Brain microvascular endothelial cell (primary cell): ENCODE measurements at regions not wholly inside any gene's neighbourhood (a gene's known extent, or its start where the extent isn't known, plus 50 kb on each side); places are given as distances from the start of the nearest gene placed in this dataset.

ENCODE experiments used
- DNase-seq: peaks from one replicate; pipeline ENCODE4 v3.0.0-alpha.2; 2020
- H3K27ac ChIP-seq: fragments of 250-450 bp; sonication (Bioruptor Pico); 2 replicates; pipeline ENCODE4 v1.5.1; 2020; ENCODE audit warnings: mild to moderate bottlenecking, moderate library complexity
- H3K27me3 ChIP-seq: fragments of 250-450 bp; sonication (Bioruptor Pico); replicated peaks from 2 replicates; pipeline ENCODE4 v1.5.1; 2020; ENCODE audit warnings: mild to moderate bottlenecking
- H3K36me3 ChIP-seq: fragments of 250-450 bp; sonication (Bioruptor Pico); replicated peaks from 2 replicates; pipeline ENCODE4 v1.5.1; 2020; ENCODE audit warnings: mild to moderate bottlenecking
- H3K4me3 ChIP-seq: 2 replicates; pipeline ENCODE4 v1.5.1; 2011; ENCODE audit warnings: low read depth, mild to moderate bottlenecking, control low read depth, low read length, moderate library complexity
- in situ Hi-C: cut with HindIII; loops from 2 replicates; pipeline ENCODE4 v1.10.0; 2017; ENCODE audit warnings: low sequenced_read_pairs, low pct_ligation_motif_present
- TF ChIP-seq, protein P1 (sequence below): IDR thresholded peaks from 2 replicates; pipeline ENCODE4 v1.5.1; 2011; ENCODE audit warnings: low read depth, mild to moderate bottlenecking, moderate library complexity, low read length, control low read depth, inconsistent platforms; ENCODE audit errors: missing control alignments

DNA sequence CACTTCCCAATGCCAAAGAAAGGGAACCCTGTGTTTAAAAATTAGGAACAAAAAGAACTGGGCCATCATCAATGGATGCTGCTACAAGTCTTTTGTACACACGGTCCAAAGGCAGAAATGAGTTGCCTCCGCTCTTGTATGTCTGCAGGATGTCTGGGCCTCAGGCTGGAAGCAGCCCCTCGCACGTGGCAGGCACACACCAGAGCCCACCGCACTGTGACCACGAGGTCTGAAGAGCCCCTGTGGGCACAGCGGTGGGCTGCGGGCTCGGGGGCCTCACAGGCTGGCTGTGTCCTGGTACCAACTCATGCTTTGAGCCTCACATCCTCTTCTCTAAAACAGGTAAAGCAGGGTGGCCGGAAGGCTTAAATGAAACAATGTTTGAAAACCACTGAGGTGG, 309.3 kb downstream of the C16orf95 start:
- H3K27me3 ChIP-seq = no peaks in the 10 kb centered on the region

DNA sequence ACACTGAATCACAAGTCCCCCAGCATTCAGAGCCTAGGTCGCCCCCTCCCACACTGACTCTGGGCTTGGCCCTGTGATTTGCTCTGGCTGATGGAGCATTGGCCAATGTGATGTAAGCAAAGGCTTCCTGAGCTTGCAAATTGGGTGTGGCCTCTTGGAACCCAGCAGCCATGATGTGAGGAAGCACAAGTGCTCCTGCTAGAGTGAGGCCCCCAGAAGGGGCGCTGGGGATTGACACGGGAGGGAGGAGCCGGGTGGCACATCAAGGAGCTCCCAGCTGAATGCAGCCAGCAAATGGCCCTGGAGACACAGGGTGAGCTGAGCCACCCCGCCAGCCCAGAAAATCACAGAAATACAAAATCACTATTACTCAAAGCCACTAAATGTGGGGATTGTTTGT, 308.5 kb downstream of the C16orf95 start:
- H3K36me3 ChIP-seq = no peaks in the 10 kb centered on the region
- H3K27me3 ChIP-seq = no peaks in the 10 kb centered on the region
- in situ Hi-C loops = no loop called here
- no peak overlapping the region for H3K27ac ChIP-seq
- DNase-seq = no peak
- no peak overlapping the region for H3K4me3 ChIP-seq
- TF ChIP-seq, protein P1, sequence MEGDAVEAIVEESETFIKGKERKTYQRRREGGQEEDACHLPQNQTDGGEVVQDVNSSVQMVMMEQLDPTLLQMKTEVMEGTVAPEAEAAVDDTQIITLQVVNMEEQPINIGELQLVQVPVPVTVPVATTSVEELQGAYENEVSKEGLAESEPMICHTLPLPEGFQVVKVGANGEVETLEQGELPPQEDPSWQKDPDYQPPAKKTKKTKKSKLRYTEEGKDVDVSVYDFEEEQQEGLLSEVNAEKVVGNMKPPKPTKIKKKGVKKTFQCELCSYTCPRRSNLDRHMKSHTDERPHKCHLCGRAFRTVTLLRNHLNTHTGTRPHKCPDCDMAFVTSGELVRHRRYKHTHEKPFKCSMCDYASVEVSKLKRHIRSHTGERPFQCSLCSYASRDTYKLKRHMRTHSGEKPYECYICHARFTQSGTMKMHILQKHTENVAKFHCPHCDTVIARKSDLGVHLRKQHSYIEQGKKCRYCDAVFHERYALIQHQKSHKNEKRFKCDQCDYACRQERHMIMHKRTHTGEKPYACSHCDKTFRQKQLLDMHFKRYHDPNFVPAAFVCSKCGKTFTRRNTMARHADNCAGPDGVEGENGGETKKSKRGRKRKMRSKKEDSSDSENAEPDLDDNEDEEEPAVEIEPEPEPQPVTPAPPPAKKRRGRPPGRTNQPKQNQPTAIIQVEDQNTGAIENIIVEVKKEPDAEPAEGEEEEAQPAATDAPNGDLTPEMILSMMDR = no peak

More for the DNA sequence above, 309.3 kb downstream of the C16orf95 start:
- Histone ChIP-seq H3K4me3 (no peak overlapping the region), H3K27ac (no peak overlapping the region), H3K36me3 (no peaks in the 10 kb centered on the region)
- TF ChIP-seq, protein P1 = no peak
- in situ Hi-C loops = no loop called here
- DNase-seq = no peak

DNA sequence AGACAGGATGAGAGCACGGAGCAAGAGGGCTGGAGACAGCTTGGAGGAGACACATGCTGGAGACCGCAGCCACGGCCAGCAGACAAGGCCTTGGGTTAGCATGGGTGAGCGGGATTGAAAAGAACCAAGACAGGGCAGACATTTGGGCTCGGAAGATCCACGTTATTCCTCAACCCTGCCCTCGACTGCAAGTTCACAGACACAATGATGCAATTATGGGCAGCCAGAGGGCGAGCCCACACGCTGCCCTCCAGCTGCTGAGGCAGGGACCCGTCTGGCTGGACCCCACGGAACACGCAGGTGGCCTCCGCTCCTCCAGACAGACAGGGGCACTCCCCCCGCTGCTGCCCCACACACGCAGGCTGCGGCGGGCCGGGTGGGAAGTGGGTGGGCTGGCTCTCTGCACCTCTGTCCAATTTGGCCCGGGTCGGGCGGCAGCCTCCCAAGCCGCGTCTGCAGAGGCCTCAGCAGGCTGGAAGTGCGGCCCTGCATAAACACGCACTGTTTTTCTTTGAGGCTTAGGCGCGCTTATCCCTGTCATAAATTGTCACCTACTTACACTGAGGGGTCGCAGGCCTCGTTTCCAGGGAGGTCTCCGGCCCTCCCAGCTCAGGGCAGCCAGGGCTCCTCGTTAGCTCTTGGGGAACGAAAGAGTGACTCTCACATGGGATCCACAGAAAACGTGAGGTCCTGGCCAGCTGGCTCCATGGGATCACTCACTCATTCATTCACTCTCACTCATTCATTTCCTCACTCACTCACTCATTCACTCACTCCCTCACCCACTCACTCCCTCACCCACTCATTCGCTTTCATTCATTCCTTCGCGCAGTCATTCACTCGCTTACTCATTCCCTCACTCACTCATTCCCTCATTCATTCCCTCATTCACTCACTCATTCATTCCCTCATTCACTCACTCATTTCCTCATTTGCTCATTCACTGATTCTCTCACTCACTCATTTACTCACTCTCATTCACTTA, 303.9 kb downstream of the C16orf95 start:
- DNase-seq = no peak
- TF ChIP-seq, protein P1 = no peak
- Histone ChIP-seq H3K36me3 (no peaks in the 10 kb centered on the region), H3K27me3 (no peaks in the 10 kb centered on the region), H3K27ac (no peak overlapping the region), H3K4me3 (no peak overlapping the region)
- in situ Hi-C loops = no loop called here

DNA sequence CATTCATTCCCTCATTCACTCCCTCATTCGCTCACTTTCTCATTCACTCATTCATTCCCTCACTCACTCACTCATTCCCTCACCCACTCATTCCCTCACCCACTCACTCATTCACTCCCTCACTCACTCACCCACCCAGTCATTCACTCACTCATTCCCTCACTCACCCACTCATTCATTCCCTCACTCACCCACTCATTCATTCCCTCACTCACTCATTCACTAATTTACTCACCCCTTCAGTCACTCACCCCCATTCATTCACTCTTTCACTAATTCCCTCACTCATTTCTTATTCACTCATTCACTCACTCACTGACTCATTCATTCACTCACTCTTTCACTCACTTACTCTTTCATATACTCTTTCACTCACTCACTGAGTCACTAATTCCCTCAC, 303.1 kb downstream of the C16orf95 start:
- Histone ChIP-seq H3K4me3 (no peak overlapping the region), H3K27ac (no peak overlapping the region), H3K36me3 (no peaks in the 10 kb centered on the region), H3K27me3 (no peaks in the 10 kb centered on the region)
- TF ChIP-seq, protein P1 = no peak
- no peak for DNase-seq
- in situ Hi-C loops = no loop called here

DNA sequence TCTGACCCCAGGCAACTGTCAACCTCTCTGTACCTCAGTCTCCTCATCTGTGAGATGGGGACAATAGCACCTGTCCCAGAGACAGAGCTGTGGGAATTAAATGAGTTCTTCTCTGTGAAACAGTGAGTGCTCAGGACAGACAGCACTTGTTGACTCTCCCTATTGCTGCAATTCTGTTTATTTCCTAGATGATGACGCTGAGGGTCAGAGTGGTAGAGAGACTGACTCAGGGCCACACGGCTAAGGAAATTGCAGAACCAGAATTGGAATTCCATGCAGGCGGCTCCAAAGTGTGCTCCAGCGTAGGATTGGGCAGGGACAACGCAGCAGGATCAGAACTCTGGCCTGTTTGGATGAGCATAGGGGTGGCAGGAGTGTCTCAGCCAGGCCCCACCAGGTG, 302.2 kb downstream of the C16orf95 start:
- no peak for DNase-seq
- no peak overlapping the region for H3K27ac ChIP-seq
- TF ChIP-seq, protein P1 = no peak
- no peaks in the 10 kb centered on the region for H3K36me3 ChIP-seq
- H3K4me3 ChIP-seq = no peak overlapping the region
- H3K27me3 ChIP-seq = no peaks in the 10 kb centered on the region
- in situ Hi-C loops = no loop called here
